WTC11 (cell line): ENCODE measurements at regions not wholly inside any gene's neighbourhood (a gene's known extent, or its start where the extent isn't known, plus 50 kb on each side); places are given as distances from the start of the nearest gene placed in this dataset.

Experiments
- ATAC-seq: fragments of 200-7000 bp; cut with Tn5 transposase; 2 replicates; pipeline ENCODE4 v1.10.0; 2021; ENCODE audit warnings: mild to moderate bottlenecking, moderate library complexity
- CTCF ChIA-PET: fragments of 300-600 bp; sonication (Branson Sonifier 250); formaldehyde crosslinking; loops from one replicate; lab custom pipeline; 2021; ENCODE audit warnings: antibody characterized with exemption; lab: Charles Lee
- POLR2A ChIA-PET: fragments of 350-600 bp; sonication (Branson Sonifier 250); formaldehyde crosslinking; loops from one replicate; lab custom pipeline; 2021; ENCODE audit warnings: antibody characterized with exemption; lab: Charles Lee
- DNase-seq: peaks from one replicate; pipeline ENCODE4 v3.0.0; 2021; ENCODE audit warnings: low spot score
- H3K27ac Mint-ChIP-seq: 2 replicates; pipeline ENCODE4 v1.8.0; 2021; ENCODE audit warnings: mixed read lengths
- H3K27me3 Mint-ChIP-seq: 2 replicates; pipeline ENCODE4 v1.8.0; 2021; ENCODE audit warnings: low read depth, mild to moderate bottlenecking, moderate library complexity, mixed read lengths
- H3K36me3 Mint-ChIP-seq: 2 replicates; pipeline ENCODE4 v1.8.0; 2021; ENCODE audit warnings: mixed read lengths
- H3K4me1 Mint-ChIP-seq: 2 replicates; pipeline ENCODE4 v1.8.0; 2022; ENCODE audit warnings: mixed read lengths
- H3K4me3 Mint-ChIP-seq: 2 replicates; pipeline ENCODE4 v1.8.0; 2021; ENCODE audit warnings: mild to moderate bottlenecking, moderate library complexity, mixed read lengths
- H3K9me3 Mint-ChIP-seq: 2 replicates; pipeline ENCODE4 v1.8.0; 2021; ENCODE audit warnings: mixed read lengths
- ATF2 ChIP-seq: sonication (generic); formaldehyde crosslinking; IDR thresholded peaks from 2 replicates; pipeline ENCODE4 v1.8.1; 2022; ENCODE audit warnings: low read depth, missing genetic modification reagents, borderline replicate concordance
- E2F4 ChIP-seq: sonication (generic); formaldehyde crosslinking; IDR thresholded peaks from 2 replicates; pipeline ENCODE4 v1.8.1; 2022; ENCODE audit warnings: low read depth, mild to moderate bottlenecking, moderate library complexity, missing genetic modification reagents, borderline replicate concordance
- ELF4 ChIP-seq: sonication (generic); formaldehyde crosslinking; IDR thresholded peaks from 2 replicates; pipeline ENCODE4 v1.8.1; 2022; ENCODE audit warnings: low read depth, mild to moderate bottlenecking, moderate library complexity, missing genetic modification reagents
- IRF1 ChIP-seq: sonication (generic); formaldehyde crosslinking; IDR thresholded peaks from 2 replicates; pipeline ENCODE4 v1.8.0; 2023; ENCODE audit warnings: missing genetic modification reagents
- OVOL2 ChIP-seq: fragments of 250-450 bp; sonication (Bioruptor Pico); IDR thresholded peaks from 2 replicates; pipeline ENCODE4 v1.9.0; 2021; ENCODE audit warnings: mild to moderate bottlenecking, borderline replicate concordance
- PREB ChIP-seq: sonication (generic); formaldehyde crosslinking; IDR thresholded peaks from 2 replicates; pipeline ENCODE4 v1.8.1; 2022; ENCODE audit warnings: mild to moderate bottlenecking, missing genetic modification reagents, moderate library complexity, borderline replicate concordance
- RELA ChIP-seq: sonication (generic); formaldehyde crosslinking; IDR thresholded peaks from 2 replicates; pipeline ENCODE4 v1.8.1; 2022; ENCODE audit warnings: missing genetic modification reagents, mild to moderate bottlenecking, borderline replicate concordance
- SP1 ChIP-seq: sonication (generic); formaldehyde crosslinking; conservative IDR thresholded peaks from 2 replicates; pipeline ENCODE4 v1.8.1; 2022; ENCODE audit warnings: missing genetic modification reagents
- TEAD4 ChIP-seq: sonication (generic); formaldehyde crosslinking; IDR thresholded peaks from 2 replicates; pipeline ENCODE4 v1.8.0; 2022; ENCODE audit warnings: mild to moderate bottlenecking, missing genetic modification reagents
- ZNF532 ChIP-seq: fragments of 250-450 bp; sonication (Bioruptor Pico); IDR thresholded peaks from 2 replicates; pipeline ENCODE4 v1.9.0; 2021; ENCODE audit warnings: mild to moderate bottlenecking, borderline replicate concordance
- TF ChIP-seq, protein P1 (sequence below): sonication (generic); formaldehyde crosslinking; IDR thresholded peaks from 2 replicates; pipeline ENCODE4 v1.8.1; 2023; ENCODE audit warnings: mild to moderate bottlenecking, missing genetic modification reagents, moderate library complexity
- TF ChIP-seq, protein P2 (sequence below): sonication (generic); formaldehyde crosslinking; IDR thresholded peaks from 2 replicates; pipeline ENCODE4 v1.8.1; 2023; ENCODE audit warnings: mild to moderate bottlenecking, missing genetic modification reagents, moderate library complexity
- TF ChIP-seq, protein P3 (sequence below): sonication (generic); formaldehyde crosslinking; IDR thresholded peaks from 2 replicates; pipeline ENCODE4 v1.8.1; 2023; ENCODE audit warnings: mild to moderate bottlenecking, missing genetic modification reagents

DNA sequence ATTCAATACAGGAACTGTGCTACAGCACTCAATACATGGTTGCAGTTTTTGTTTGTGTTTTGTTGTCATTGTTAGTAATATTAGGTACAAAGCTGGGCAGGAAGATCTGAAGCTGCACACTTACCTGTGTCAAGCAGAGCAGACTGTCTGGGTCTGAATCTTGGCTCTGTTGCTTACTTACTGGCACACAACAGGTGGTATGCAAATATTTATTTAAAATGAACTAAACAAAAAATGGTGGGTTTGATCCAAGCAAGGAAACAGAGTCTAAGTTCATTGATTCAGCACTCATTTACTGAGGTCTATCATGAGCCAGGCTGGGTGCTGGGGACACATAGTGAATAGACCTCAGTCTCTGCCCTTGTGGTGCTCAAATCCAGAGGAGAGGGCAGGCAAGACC is 230.4 kb downstream of the OMA1 start (continued):
- no peak for TF ChIP-seq ZNF532 (CRISPR knock-in tag)
- TF ChIP-seq IRF1: no peak
- TF ChIP-seq, protein P1, sequence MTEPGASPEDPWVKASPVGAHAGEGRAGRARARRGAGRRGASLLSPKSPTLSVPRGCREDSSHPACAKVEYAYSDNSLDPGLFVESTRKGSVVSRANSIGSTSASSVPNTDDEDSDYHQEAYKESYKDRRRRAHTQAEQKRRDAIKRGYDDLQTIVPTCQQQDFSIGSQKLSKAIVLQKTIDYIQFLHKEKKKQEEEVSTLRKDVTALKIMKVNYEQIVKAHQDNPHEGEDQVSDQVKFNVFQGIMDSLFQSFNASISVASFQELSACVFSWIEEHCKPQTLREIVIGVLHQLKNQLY (CRISPR knock-in tag): no peak
- TF ChIP-seq RELA (CRISPR knock-in tag): no peak
- TF ChIP-seq ELF4: no peak
- TF ChIP-seq PREB (CRISPR knock-in tag): no peak
- TF ChIP-seq OVOL2 (CRISPR knock-in tag): no peak
- TF ChIP-seq TEAD4 (CRISPR knock-in tag): no peak
- TF ChIP-seq, protein P2, sequence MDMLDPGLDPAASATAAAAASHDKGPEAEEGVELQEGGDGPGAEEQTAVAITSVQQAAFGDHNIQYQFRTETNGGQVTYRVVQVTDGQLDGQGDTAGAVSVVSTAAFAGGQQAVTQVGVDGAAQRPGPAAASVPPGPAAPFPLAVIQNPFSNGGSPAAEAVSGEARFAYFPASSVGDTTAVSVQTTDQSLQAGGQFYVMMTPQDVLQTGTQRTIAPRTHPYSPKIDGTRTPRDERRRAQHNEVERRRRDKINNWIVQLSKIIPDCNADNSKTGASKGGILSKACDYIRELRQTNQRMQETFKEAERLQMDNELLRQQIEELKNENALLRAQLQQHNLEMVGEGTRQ (CRISPR knock-in tag): no peak
- TF ChIP-seq SP1 (CRISPR knock-in tag): no peak
- TF ChIP-seq, protein P3, sequence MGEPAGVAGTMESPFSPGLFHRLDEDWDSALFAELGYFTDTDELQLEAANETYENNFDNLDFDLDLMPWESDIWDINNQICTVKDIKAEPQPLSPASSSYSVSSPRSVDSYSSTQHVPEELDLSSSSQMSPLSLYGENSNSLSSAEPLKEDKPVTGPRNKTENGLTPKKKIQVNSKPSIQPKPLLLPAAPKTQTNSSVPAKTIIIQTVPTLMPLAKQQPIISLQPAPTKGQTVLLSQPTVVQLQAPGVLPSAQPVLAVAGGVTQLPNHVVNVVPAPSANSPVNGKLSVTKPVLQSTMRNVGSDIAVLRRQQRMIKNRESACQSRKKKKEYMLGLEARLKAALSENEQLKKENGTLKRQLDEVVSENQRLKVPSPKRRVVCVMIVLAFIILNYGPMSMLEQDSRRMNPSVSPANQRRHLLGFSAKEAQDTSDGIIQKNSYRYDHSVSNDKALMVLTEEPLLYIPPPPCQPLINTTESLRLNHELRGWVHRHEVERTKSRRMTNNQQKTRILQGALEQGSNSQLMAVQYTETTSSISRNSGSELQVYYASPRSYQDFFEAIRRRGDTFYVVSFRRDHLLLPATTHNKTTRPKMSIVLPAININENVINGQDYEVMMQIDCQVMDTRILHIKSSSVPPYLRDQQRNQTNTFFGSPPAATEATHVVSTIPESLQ (CRISPR knock-in tag): no peak
- TF ChIP-seq E2F4 (CRISPR knock-in tag): no peak

DNA sequence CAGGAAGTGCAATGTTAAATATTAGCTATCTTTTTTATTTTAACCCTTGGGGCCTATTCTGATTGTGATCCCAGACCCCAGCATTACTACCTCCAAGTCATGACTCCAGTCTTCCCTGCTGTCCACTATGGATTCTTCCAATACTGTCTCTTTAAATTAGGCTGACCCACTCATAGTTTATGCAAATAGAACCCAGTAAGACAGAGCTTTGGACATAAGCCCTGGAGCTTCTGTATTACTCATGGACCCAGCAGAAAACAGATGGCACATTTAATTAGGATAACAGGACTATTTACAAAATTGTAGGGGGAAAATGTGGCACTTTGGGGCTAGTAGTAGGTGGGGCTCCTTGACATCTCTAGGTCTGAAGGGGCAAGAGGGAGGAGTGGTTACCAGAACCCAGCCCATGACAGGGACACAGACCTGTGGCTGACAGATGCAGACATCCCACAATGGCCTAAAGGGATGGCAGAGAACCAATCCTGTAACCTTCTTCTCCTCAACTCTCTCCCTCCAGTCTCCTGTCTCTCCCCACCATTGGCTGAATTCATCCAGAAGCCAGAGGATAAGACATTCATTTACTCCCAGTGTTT is 233.5 kb downstream of the OMA1 start:
- no peaks in the 10 kb centered on the region for H3K27me3 Mint-ChIP-seq
- no peaks in the 10 kb centered on the region for H3K9me3 Mint-ChIP-seq
- CTCF ChIA-PET: interaction anchor here (0.8 kb wide), 1 partner anchor 63 kb away, joined by 3 read pairs; no protein-coding TSS in a partner anchor
- TF ChIP-seq ATF2 (CRISPR knock-in tag): no peak
- H3K4me3 Mint-ChIP-seq: no peak overlapping the region
- POLR2A ChIA-PET: no interaction called here
- ATAC-seq (no peak), DNase-seq (no peak)
- no peak overlapping the region for H3K27ac Mint-ChIP-seq
- H3K4me1 Mint-ChIP-seq: peaks cover 35% of the 10 kb centered on the region
- H3K36me3 Mint-ChIP-seq: no peaks in the 10 kb centered on the region
